Glutamatergic neuron (in vitro differentiated cells): ENCODE measurements at regions not wholly inside any gene's neighbourhood (a gene's known extent, or its start where the extent isn't known, plus 50 kb on each side); places are given as distances from the start of the nearest gene placed in this dataset.

Source experiments
- DNase-seq: peaks from one replicate; pipeline ENCODE4 v3.0.0; 2022
- H3K27ac Mint-ChIP-seq: one replicate; pipeline ENCODE4 v1.8.0; 2020; ENCODE audit warnings: mild to moderate bottlenecking, mixed read lengths, inconsistent platforms; ENCODE audit not compliant: unreplicated experiment
- H3K27me3 Mint-ChIP-seq: one replicate; pipeline ENCODE4 v1.8.0; 2020; ENCODE audit warnings: mild to moderate bottlenecking, moderate library complexity, mixed read lengths, inconsistent platforms; ENCODE audit not compliant: unreplicated experiment
- H3K36me3 Mint-ChIP-seq: one replicate; pipeline ENCODE4 v1.8.0; 2020; ENCODE audit warnings: mild to moderate bottlenecking, mixed read lengths, inconsistent platforms; ENCODE audit not compliant: unreplicated experiment
- H3K4me1 Mint-ChIP-seq: one replicate; pipeline ENCODE4 v1.8.0; 2020; ENCODE audit warnings: mild to moderate bottlenecking, low read depth, mixed read lengths, inconsistent platforms; ENCODE audit not compliant: unreplicated experiment
- H3K4me3 Mint-ChIP-seq: one replicate; pipeline ENCODE4 v1.8.0; 2020; ENCODE audit warnings: mild to moderate bottlenecking, mixed read lengths, inconsistent platforms; ENCODE audit not compliant: unreplicated experiment
- H3K9me3 Mint-ChIP-seq: one replicate; pipeline ENCODE4 v1.8.0; 2020; ENCODE audit warnings: mild to moderate bottlenecking, moderate library complexity, mixed read lengths, inconsistent platforms; ENCODE audit not compliant: unreplicated experiment
- TF ChIP-seq, protein P1 (sequence below): fragments of 200-600 bp; sonication (generic); IDR thresholded peaks from one replicate; pipeline ENCODE4 v1.5.0; 2021; ENCODE audit not compliant: partially characterized antibody, unreplicated experiment

DNA sequence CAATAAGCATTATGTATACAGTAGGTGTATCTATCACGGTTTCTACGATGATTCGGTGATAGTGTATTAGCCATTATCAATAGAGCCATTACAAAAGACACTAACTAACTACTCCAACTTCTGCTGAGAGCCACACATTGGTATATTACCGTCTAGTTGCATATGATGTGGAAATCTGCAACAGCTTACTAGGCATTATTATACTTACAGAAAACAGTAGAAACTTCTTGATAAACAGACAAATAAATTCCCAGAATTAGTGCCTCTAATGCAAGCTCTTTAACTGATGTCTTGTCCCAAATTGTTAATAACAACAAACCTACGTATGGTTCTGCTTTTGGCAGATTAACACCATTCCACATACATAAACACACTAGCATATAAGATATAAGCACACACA is 1923.0 kb upstream of the PIK3C3 start:
- no peak overlapping the region for H3K27ac Mint-ChIP-seq
- no peak for DNase-seq
- no peaks in the 10 kb centered on the region for H3K9me3 Mint-ChIP-seq
- TF ChIP-seq, protein P1, sequence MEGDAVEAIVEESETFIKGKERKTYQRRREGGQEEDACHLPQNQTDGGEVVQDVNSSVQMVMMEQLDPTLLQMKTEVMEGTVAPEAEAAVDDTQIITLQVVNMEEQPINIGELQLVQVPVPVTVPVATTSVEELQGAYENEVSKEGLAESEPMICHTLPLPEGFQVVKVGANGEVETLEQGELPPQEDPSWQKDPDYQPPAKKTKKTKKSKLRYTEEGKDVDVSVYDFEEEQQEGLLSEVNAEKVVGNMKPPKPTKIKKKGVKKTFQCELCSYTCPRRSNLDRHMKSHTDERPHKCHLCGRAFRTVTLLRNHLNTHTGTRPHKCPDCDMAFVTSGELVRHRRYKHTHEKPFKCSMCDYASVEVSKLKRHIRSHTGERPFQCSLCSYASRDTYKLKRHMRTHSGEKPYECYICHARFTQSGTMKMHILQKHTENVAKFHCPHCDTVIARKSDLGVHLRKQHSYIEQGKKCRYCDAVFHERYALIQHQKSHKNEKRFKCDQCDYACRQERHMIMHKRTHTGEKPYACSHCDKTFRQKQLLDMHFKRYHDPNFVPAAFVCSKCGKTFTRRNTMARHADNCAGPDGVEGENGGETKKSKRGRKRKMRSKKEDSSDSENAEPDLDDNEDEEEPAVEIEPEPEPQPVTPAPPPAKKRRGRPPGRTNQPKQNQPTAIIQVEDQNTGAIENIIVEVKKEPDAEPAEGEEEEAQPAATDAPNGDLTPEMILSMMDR: no peak
- H3K27me3 Mint-ChIP-seq: no peaks in the 10 kb centered on the region
- H3K4me1 Mint-ChIP-seq: peaks cover 1% of the 10 kb centered on the region
- no peak overlapping the region for H3K4me3 Mint-ChIP-seq
- no peaks in the 10 kb centered on the region for H3K36me3 Mint-ChIP-seq

DNA sequence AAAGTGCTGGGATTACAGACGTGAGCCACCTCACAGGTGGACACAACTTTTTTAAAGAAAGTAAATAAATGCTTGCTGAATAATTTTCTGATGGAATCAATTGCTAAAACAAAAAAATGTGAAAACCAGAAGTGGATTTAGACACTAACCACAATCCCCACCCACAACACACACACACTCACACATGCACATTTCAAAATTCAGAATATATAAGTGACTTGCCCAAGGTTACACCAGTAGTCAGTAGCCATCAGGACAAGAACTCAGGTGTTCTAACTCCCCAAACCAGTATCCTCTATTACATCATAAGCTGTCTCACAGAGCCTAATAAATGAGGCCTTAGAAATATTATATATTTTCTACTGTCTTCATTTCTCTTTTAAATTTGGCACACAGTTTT is 1923.6 kb upstream of the PIK3C3 start:
- no peak for DNase-seq
- H3K27me3 Mint-ChIP-seq: no peaks in the 10 kb centered on the region
- H3K4me1 Mint-ChIP-seq: peaks cover 1% of the 10 kb centered on the region
- no peaks in the 10 kb centered on the region for H3K36me3 Mint-ChIP-seq
- H3K27ac Mint-ChIP-seq: no peak overlapping the region
- H3K4me3 Mint-ChIP-seq: no peak overlapping the region
- H3K9me3 Mint-ChIP-seq: no peaks in the 10 kb centered on the region
- TF ChIP-seq, protein P1: no peak

DNA sequence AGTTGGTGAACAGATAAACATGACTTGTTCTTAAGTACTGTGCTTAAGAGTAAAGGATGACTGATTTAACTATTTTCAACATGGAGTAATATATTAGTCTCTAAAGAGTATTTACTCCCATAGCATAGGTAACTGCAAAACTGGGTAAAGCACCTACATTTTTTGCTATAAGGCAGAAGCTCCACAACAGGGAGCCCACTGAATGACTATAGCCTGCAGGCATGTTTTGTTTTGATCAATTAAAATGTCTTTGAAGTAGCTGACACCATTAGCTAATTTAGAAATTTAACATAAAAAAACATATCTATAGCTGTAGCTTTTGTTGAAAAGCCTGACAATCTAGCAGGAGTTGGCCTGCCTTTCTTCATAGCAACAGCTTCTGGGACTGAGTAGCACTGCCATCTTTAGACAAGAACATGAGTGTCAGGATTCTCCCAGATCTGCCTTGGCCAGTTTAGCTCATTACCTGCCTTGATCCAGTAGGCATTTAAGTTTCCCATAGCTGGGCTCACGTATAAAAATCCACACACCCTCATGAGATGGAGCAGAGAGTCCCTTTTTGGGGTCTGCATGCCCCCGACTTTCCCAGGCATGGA is 1935.1 kb upstream of the PIK3C3 start:
- Mint-ChIP-seq H3K27me3 (no peaks in the 10 kb centered on the region), H3K9me3 (no peaks in the 10 kb centered on the region), H3K36me3 (no peaks in the 10 kb centered on the region), H3K27ac (no peak overlapping the region), H3K4me3 (no peak overlapping the region), H3K4me1 (no peaks in the 10 kb centered on the region)
- TF ChIP-seq, protein P1: no peak
- no peak for DNase-seq

DNA sequence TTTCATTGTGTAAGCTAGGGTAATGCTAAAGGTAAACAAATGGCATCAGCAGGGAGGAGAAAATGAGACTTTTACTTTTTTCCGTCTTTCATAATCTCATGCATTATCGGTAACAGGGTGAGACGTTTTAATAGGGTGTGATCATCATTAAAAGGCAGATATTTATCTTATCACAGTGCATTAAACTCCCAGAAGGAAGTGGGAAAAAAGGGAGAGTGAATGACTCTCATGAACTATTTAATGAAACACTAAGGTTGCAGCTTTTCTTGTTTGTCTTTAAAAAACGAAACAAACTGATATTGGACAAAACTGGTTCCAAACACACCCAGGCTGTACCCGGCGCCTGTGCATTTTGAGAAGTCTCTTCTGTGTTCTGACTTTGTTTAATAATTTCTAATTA is 1936.8 kb upstream of the PIK3C3 start:
- no peaks in the 10 kb centered on the region for H3K9me3 Mint-ChIP-seq
- no peak overlapping the region for H3K27ac Mint-ChIP-seq
- no peaks in the 10 kb centered on the region for H3K4me1 Mint-ChIP-seq
- no peaks in the 10 kb centered on the region for H3K27me3 Mint-ChIP-seq
- no peak overlapping the region for H3K4me3 Mint-ChIP-seq
- H3K36me3 Mint-ChIP-seq: no peaks in the 10 kb centered on the region
- no peak for DNase-seq
- TF ChIP-seq, protein P1: no peak

DNA sequence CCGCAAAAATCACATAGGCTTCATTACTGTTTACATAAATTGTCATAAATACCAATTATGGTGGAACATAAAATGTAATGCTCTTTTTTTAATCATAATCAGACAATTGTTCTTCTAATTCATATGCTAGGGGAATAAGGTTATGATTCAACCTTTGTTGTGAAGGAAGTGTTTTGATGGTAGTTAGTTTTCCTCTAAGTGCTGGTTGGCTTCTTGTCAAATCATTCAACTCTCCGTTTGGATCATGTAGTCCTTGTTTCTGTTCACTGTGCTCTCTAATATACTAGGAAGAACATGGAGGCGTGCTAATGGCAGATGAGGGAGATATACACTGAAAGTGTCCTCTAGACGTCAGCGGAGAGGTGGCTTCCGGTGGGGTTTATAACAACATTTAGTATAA is 1938.0 kb upstream of the PIK3C3 start:
- Mint-ChIP-seq H3K27me3 (no peaks in the 10 kb centered on the region), H3K36me3 (no peaks in the 10 kb centered on the region), H3K9me3 (no peaks in the 10 kb centered on the region), H3K4me1 (no peaks in the 10 kb centered on the region), H3K4me3 (no peak overlapping the region), H3K27ac (no peak overlapping the region)
- TF ChIP-seq, protein P1: no peak
- no peak for DNase-seq
